Right atrium auricular region (tissue), 2 donors: ENCODE measurements at regions not wholly inside any gene's neighbourhood (a gene's known extent, or its start where the extent isn't known, plus 50 kb on each side); places are given as distances from the start of the nearest gene placed in this dataset.

Experiments
- DNase-seq: peaks from one replicate; pipeline ENCODE4 v3.0.0-alpha.2; 2019; ENCODE audit warnings: low spot score
- H3K27ac ChIP-seq, 2 donors: fragments of 200-600 bp; sonication (generic); 1 replicate in 1 of 2; 2 replicates in 1 of 2; pipeline ENCODE4 v1.5.1; 2016 to 2019
- H3K27me3 ChIP-seq, 2 donors: fragments of 200-600 bp; sonication (generic); one replicate each; pipeline versions ENCODE4 v1.5.1 to v1.6.0; 2017 to 2019
- H3K36me3 ChIP-seq: fragments of 200-600 bp; sonication (generic); one replicate; pipeline ENCODE4 v1.5.1; 2016
- H3K4me1 ChIP-seq, 2 donors: fragments of 200-600 bp; sonication (generic); one replicate each; pipeline versions ENCODE4 v1.5.1 to v1.6.0; 2017 to 2019
- H3K4me3 ChIP-seq, 2 donors: fragments of 200-600 bp; sonication (generic); 1 replicate in 1 of 2; 2 replicates in 1 of 2; pipeline ENCODE4 v1.5.1; 2017 to 2019; ENCODE audit warnings: mild to moderate bottlenecking in 1 of 2, moderate library complexity in 1 of 2
- H3K9me3 ChIP-seq, 2 donors: fragments of 200-600 bp; sonication (generic); one replicate each; pipeline ENCODE4 v1.5.1; 2019
- CTCF ChIP-seq, 2 donors: fragments of 200-600 bp; sonication (generic); IDR thresholded peaks; one replicate each; pipeline ENCODE4 v1.5.1; 2019; ENCODE audit warnings: antibody characterized with exemption in 2 of 2

GRCh38 chr10:57142925-57143576 lies 782.0 kb upstream of the ZWINT start:
- DNase-seq, result no peak
- no peaks in the 10 kb centered on the region for H3K36me3 ChIP-seq
- no peaks in the 10 kb centered on the region for H3K9me3 ChIP-seq
- H3K27me3 ChIP-seq, result no peaks in the 10 kb centered on the region
- H3K27ac ChIP-seq, result no peak overlapping the region
- H3K4me1 ChIP-seq, result no peaks in the 10 kb centered on the region
- H3K4me3 ChIP-seq, result no peak overlapping the region
- TF ChIP-seq CTCF (IDR thresholded peaks at IDR 0.05), result no peak

- H3K9me3 ChIP-seq, result no peaks in the 10 kb centered on the region
- TF ChIP-seq CTCF (IDR thresholded peaks at IDR 0.05), result no peak
- H3K4me1 ChIP-seq, result no peaks in the 10 kb centered on the region
- H3K27ac ChIP-seq, result no peak overlapping the region
- H3K27me3 ChIP-seq, result no peaks in the 10 kb centered on the region
- DNase-seq, result no peak
- H3K36me3 ChIP-seq, result no peaks in the 10 kb centered on the region
- no peak overlapping the region for H3K4me3 ChIP-seq
Observed at GRCh38 chr10:57141708-57142107, 780.6 kb upstream of the ZWINT start.

- TF ChIP-seq CTCF (IDR thresholded peaks at IDR 0.05), result no peak
- H3K4me1 ChIP-seq, result no peaks in the 10 kb centered on the region
- no peaks in the 10 kb centered on the region for H3K36me3 ChIP-seq
- no peaks in the 10 kb centered on the region for H3K27me3 ChIP-seq
- H3K27ac ChIP-seq, result no peak overlapping the region
- DNase-seq, result no peak
- H3K4me3 ChIP-seq, result no peak overlapping the region
- H3K9me3 ChIP-seq, result no peaks in the 10 kb centered on the region
Observed at GRCh38 chr10:57119684-57120083, 758.6 kb upstream of the ZWINT start.

- DNase-seq, result no peak
- Histone ChIP-seq H3K4me3 (no peak overlapping the region), H3K27me3 (no peaks in the 10 kb centered on the region), H3K4me1 (no peaks in the 10 kb centered on the region), H3K36me3 (no peaks in the 10 kb centered on the region), H3K27ac (no peak overlapping the region), H3K9me3 (no peaks in the 10 kb centered on the region)
- no peak for TF ChIP-seq CTCF (IDR thresholded peaks at IDR 0.05)
Observed at GRCh38 chr10:57113545-57113944, 752.5 kb upstream of the ZWINT start.

GRCh38 chr10:57102236-57102635 lies 741.2 kb upstream of the ZWINT start:
- Histone ChIP-seq H3K36me3 (no peaks in the 10 kb centered on the region), H3K27ac (no peak overlapping the region), H3K9me3 (no peaks in the 10 kb centered on the region), H3K4me1 (no peaks in the 10 kb centered on the region), H3K27me3 (no peaks in the 10 kb centered on the region), H3K4me3 (no peak overlapping the region)
- DNase-seq, result no peak
- no peak for TF ChIP-seq CTCF (IDR thresholded peaks at IDR 0.05)

GRCh38 chr10:57098146-57098545 lies 737.1 kb upstream of the ZWINT start:
- H3K27me3 ChIP-seq, result no peaks in the 10 kb centered on the region
- no peaks in the 10 kb centered on the region for H3K4me1 ChIP-seq
- H3K4me3 ChIP-seq, result no peak overlapping the region
- no peaks in the 10 kb centered on the region for H3K36me3 ChIP-seq
- no peak for TF ChIP-seq CTCF (IDR thresholded peaks at IDR 0.05)
- DNase-seq, result no peak
- no peak overlapping the region for H3K27ac ChIP-seq
- H3K9me3 ChIP-seq, result no peaks in the 10 kb centered on the region
